GM10248 (cell line): ENCODE measurements at regions not wholly inside any gene's neighbourhood (a gene's known extent, or its start where the extent isn't known, plus 50 kb on each side); places are given as distances from the start of the nearest gene placed in this dataset.

Experiments used
- CTCF ChIA-PET: fragments of 300-600 bp; sonication (Branson Sonifier 250); formaldehyde crosslinking; extraction: SDS; loops from one replicate; lab custom pipeline; 2021; ENCODE audit warnings: antibody characterized with exemption; lab: Yijun Ruan, JAX
- POLR2A ChIA-PET: fragments of 350-650 bp; sonication (Branson Sonifier 250); formaldehyde crosslinking; extraction: SDS; loops from one replicate; lab custom pipeline; 2020; ENCODE audit warnings: antibody characterized with exemption; lab: Yijun Ruan, JAX
- DNase-seq: peaks from one replicate; pipeline ENCODE4 v3.0.0; 2012; ENCODE audit errors: extremely low spot score
- TF ChIP-seq, protein P1 (sequence below): IDR thresholded peaks from 2 replicates; pipeline ENCODE4 v1.5.1; 2012; ENCODE audit warnings: mild to moderate bottlenecking, low read depth; ENCODE audit errors: extremely low read depth, missing control alignments, control extremely low read depth

DNA sequence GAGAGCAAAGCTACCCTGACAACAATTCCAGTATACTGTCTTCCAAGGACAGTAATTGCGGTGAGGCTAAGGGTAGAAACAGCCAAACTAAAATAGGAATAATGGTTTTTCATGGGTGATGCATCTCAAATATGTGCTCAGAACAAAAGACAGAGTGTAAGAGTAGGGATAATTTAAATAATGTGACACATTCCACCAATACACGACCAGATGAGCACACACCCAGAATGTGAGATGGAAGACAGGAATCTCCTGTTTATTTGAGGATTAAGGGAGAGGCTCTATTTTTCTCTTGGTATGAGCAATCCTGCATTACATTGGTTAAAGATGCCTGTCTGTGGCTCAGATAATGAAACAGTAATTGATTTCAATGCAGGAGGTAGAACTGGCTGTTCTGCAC, 292.9 kb upstream of the ZFP64 start:
- TF ChIP-seq, protein P1, sequence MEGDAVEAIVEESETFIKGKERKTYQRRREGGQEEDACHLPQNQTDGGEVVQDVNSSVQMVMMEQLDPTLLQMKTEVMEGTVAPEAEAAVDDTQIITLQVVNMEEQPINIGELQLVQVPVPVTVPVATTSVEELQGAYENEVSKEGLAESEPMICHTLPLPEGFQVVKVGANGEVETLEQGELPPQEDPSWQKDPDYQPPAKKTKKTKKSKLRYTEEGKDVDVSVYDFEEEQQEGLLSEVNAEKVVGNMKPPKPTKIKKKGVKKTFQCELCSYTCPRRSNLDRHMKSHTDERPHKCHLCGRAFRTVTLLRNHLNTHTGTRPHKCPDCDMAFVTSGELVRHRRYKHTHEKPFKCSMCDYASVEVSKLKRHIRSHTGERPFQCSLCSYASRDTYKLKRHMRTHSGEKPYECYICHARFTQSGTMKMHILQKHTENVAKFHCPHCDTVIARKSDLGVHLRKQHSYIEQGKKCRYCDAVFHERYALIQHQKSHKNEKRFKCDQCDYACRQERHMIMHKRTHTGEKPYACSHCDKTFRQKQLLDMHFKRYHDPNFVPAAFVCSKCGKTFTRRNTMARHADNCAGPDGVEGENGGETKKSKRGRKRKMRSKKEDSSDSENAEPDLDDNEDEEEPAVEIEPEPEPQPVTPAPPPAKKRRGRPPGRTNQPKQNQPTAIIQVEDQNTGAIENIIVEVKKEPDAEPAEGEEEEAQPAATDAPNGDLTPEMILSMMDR = no peak
- ChIA-PET CTCF (interaction anchor here (1.2 kb wide), 1 partner anchor 14 kb away, joined by 3 read pairs; no protein-coding TSS in a partner anchor), POLR2A (interaction anchor here (0.7 kb wide), 1 partner anchor 23 kb away, joined by 8 read pairs; no protein-coding TSS in a partner anchor)
- DNase-seq = no peak

DNA sequence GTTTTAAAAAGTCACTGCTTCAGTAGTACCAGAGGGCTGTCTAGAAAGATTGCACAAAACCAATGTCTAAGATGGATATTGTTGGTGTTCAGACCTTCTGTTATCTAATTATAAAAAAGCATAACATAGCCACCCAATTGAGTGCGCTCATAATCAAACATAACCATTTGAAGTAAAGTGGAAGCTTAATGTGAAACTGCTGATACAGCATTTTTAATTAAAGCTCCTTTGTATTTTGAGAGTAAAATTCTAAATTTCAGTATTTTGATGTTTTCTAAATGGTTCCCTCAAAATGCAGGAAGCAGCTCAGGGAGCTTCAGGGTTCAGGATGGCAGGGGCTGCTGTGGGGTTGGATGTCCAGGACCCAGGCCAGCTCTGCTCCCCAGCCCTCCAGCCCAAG, 291.8 kb upstream of the ZFP64 start:
- TF ChIP-seq, protein P1 = no peak
- no peak for DNase-seq
- ChIA-PET CTCF (no interaction called here), POLR2A (no interaction called here)

DNA sequence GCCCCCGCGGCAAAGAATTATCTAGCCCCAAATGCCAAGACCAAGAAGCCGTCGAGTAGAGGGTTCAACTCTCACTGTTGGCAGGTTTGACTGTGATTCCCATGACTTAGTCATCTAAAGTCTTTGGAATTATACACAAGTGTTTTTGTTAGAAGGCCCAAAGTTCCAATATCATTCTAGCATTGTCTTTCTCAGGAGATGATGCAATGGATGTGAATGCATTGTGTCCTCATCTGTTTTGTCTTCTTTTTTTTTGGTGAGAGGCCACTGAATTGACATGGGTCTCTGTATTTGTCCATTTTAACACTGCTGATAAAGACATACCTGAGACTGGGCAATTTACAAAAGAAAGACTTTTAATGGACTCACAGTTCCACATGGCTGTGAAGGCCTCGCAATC, 290.5 kb upstream of the ZFP64 start:
- ChIA-PET POLR2A (no interaction called here), CTCF (no interaction called here)
- TF ChIP-seq, protein P1 = no peak
- no peak for DNase-seq

- CTCF ChIA-PET = no interaction called here
- TF ChIP-seq, protein P1 = no peak
- POLR2A ChIA-PET = no interaction called here
- DNase-seq = no peak
These were observed 289.9 kb upstream of the ZFP64 start for GRCh38 chr20:52481443-52481842.

GRCh38 chr20:52476074-52476750, 284.6 kb upstream of the ZFP64 start:
- ChIA-PET POLR2A (no interaction called here), CTCF (no interaction called here)

DNA sequence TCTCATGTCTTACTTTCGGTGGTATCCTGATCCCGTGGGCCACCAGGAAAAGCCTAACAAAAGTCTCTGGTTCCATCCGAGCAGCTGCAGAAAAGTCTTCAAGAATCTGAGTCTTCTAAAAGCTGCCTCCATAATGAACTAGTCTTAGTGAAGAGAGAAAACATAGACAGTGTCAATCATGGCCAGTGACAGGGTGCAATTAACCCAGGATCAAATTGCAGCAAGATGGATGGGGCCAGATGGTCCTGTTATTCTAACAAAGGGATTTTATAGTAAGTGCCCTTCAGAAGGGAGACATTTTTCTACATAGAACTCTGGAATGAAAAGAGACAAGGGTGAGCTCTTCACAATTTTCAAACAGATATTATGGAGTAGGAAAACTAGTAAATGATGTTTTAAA, 281.6 kb upstream of the ZFP64 start:
- TF ChIP-seq, protein P1 = no peak
- DNase-seq = no peak
- POLR2A ChIA-PET = no interaction called here
- CTCF ChIA-PET = no interaction called here

More at GRCh38 chr20:52476074-52476750, 284.6 kb upstream of the ZFP64 start:
- TF ChIP-seq, protein P1 = no peak
- no peak for DNase-seq
